Left hindlimb (tissue), 1 donor: ENCODE measurements at regions not wholly inside any gene's neighbourhood (a gene's known extent, or its start where the extent isn't known, plus 50 kb on each side); places are given as distances from the start of the nearest gene placed in this dataset.
"Not testable (repeated sequence)": the region's sequence is repeated elsewhere in the genome, so short reads cannot be mapped to it uniquely, and the experiment has no call there.

ENCODE experiments used
- DNase-seq: peaks from one replicate; pipeline ENCODE4 v3.0.0-alpha.2; 2018

DNA sequence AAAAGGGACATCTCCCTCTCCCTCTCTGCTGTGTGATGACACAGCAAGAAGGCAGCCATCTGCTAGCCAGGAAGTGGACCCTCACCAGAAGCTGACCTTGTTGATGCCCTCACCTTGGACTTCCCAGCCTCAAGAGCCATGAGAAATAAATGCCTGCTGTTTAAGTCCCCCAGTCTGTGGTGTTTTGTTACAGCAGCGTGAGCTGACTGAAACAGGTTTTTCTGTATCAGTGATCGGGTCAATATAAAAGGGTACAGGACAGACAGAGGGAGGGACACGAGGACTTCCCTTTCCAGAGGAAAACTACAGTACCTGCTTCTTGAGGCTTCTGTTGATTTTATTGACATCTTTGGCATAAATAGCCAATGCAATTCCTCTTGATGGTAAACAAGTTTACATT is 510.3 kb upstream of the CHAC2 start:
- DNase-seq: no peak

DNA sequence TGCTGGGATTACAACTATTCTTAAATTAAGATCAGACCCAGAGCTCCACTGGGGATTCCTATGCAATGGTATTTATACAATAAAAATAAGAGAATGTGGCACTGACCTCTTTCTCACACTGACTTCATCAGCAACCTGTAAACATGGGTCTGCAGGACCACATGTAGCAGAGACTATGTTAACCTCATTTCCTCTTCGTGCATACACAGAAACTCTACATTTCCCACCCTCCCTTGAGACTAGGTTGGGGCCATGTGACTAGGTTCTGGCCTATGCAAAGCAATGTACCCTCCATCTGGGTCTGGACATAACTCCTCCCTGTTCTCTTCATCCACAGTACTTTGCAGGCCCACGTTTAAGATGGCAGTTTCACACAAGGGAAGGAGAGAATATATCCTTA is 514.4 kb upstream of the CHAC2 start:
- DNase-seq: no peak

DNA sequence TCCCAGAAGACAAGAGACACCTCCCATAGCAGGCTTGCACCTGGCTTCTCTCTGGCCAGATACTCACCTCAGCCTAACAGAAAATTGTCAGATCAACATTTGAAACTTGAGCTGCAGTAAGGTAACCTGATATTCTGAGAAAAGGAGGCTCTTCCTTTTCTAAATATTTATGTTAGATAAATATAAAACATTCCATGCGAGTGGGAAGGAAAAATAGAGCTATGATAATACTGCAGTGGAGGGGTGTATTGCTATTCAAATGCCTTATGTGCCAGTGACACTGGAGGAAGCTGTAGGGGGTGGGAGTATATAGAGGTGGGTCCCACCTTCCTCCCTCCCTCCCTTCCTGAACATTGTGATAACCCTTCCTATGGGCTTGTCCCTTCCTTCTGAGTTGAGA is 515.5 kb upstream of the CHAC2 start:
- DNase-seq: no peak

DNA sequence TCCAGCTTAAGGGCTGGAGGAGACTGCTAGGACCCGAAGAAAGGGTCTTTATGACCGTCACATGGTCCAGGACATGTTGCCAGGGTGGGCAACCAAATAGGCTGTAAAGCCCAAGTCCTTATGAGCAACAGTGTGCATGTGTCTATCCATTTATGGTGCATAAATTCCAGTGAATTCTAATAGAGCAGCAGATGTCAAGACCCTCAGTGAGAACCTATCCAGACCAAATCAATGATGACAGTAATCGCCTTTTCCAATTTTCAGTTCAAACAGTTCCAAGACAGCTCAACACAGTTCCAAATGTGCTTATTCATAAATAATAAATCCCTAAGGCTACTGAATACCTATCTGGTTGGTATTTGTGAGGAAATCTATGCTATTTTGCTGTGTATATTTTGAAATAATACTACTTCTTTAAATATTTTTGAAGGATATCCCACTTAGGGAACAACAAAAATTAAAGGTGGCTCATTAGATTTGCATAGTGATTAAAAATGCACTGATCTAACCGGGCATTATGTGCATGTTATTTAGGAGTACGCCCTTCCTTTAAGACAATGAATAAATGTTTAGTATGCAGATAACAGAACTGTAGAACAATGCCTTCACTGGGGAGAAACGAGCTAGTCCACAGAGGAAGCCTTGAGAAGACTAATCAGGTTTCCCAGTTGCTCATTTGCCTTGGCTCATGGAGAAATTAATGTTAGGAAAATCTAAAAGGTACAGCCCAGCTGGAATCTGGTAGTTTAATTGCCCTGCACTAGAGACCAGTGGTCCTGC is 519.5 kb upstream of the CHAC2 start:
- DNase-seq: no peak

DNA sequence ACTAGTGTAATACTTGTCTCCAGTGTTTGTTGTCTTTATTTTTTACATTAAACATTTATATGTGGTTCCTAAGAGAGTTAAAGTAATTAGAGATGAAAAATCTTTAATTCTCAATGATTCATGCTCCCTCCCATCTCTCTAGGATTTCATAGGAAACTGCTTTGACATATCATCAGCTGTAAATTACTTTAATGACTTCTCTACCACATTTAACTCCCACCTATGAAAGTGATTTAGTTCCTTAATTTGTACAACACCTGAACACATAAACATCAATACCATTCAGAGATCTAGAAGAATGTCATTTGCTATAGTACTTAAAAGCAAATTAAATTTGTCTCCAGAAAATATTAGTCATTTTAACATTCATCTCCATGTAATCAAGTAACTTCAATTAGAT is 524.2 kb upstream of the CHAC2 start:
- no peak for DNase-seq

DNA sequence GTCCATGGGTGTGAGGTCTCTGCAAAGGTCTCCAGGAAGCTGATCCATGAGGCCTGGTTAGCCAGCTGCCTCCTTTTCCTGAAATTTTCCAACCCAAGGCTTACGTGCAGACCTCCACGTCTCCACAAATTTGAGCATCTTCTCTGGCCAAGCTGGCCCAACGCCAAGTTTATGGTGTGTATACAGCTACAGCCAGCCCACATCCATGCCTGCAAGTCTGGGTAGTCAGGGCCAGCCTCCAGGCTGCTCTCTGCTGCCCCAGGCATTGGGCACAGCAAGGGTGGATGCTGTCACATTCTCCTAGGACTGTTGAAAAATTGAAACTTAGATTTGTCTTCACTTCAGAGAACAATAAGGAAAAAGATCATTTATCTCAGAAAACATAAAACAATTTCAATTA is 525.5 kb upstream of the CHAC2 start:
- DNase-seq: no peak

DNA sequence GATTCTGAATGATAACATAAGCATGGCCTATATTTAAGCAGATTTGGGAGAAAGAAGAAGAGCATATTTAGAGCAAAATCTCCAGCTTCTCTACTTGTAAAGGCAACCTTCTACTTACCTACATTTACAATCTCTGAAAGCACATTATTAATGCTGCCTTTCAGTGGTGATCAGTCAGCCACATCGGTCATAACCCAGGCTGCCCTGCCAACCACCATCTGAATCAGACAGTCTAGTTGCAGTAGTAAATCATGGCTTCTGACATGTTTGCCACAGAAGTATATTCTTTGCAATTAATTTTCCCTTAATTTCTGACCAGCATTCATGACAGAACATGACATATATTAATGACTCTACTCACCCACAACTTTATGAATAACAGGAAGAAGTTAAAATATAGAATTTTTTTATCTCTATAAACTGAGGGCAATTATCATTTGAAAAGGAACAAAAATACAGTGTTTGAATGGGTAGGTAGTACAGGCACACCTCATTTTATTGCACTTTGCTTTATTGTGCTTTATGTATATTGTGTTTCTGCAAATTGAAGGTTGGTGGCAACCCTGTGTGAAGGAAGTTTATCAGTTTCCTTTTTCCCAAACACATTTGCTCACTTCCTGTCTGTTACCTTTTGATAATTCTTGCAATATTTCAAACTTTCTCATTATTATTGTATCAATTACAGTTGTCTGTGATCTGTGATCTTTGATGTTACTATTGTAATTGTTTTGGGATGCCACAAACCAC is 531.6 kb upstream of the CHAC2 start:
- DNase-seq: no peak

DNA sequence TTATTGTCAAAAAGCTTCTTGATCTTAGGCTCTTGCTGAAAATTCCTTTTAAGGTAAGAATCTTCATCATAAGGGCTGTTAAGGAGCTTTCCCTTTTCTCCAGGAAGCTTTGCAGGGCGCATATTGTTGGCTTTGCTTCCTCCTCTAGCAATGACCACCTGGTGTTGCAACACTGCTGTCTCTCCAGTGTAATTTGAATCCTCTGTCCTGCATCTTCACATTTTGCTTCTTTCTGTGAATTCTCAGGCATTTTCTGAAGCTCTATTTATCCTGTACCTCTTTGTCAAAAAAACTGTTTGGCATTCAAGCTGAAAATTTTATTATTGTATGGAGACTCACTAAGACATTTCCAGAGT is 533.1 kb upstream of the CHAC2 start:
- DNase-seq: no peak

DNA sequence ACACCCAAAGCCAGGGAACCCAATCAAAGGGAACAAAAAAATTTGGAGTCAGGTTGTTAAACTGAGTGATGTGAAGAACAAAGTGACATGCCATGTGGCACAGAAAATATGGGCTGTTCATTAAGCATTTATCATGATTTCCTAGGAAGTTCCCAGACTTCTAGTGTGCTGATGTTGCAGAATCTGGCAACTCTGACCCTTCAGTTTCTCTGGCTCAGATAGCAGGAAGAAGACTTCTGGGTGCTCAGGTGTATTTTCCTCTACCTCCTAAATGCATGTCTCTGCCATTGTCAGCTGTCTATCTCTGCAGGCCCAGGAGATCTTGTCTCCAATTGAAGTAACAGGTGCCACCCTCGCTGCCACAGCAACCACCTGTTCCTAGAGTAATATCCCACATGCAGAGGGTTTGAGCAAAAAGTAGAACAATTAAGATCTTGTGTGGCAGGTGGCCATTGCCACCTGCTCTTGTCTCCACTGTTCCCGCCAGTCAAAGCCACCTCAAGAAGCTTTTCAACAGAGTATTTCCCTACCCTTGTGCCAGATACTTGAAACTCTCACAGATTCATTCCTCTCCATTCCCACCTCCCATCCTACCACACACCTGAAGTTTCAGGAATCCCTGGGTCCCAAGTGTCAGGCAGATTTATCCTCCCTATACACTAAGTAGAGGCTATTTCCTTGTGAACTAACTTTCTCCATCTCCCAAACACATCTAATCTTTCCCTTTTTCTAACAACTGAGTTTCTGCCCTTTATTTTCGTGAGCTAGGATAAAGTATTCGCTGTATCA is 533.7 kb upstream of the CHAC2 start:
- no peak for DNase-seq

DNA sequence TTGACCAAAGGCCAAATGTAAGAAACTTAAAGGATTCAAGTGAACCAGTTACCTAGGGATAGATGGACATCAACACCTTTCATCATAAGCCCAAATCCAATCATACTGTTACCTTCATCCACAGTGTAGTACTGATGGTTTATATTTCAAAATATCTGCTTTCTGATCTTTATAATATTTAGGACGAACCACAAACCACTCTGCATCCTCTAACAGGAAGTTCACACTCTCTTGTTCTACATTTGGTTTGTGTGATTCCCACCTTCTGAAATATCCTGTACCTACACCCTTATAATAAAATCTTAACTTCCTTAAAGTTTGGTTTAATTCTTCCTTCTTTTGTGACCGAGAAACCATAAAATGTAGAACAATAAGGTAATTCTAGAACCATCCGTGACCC is 535.7 kb upstream of the CHAC2 start:
- DNase-seq: no peak

DNA sequence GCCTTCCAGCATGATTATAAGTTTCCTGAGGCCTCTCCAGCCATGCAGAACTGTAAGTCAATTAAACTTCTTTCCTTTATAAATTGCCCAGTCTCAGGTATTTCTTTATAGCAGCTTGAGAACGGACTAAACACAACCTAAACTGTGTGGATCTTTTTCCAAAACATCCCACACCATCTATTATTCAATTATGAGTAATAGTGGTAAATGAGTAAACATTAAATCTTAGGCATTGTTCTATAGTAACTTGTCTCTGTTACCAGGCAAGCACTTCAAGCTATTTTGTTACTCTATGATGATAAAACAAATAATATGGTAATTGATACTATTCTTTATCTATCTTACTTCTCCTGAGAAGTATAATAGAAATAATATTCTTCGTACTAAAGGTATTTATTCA is 536.9 kb upstream of the CHAC2 start:
- DNase-seq: no peak

DNA sequence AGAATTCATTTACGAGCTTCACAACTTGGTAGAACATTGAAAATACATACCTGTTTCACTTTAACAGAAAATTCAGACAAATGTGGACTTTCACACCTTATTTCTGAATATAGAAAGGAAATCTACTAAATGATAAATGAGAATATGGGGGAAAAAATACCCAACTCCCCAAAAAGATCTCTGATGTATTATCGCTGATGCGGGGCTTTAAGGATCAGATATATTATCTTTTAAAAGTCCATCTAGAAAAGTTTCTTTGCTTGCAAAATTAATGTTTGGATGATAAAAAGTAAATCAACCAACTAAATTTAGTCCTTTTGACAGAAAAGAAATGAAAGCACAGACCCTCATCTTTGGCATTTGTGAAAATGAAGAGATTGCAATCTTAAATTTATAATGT is 540.1 kb upstream of the CHAC2 start:
- no peak for DNase-seq

DNA sequence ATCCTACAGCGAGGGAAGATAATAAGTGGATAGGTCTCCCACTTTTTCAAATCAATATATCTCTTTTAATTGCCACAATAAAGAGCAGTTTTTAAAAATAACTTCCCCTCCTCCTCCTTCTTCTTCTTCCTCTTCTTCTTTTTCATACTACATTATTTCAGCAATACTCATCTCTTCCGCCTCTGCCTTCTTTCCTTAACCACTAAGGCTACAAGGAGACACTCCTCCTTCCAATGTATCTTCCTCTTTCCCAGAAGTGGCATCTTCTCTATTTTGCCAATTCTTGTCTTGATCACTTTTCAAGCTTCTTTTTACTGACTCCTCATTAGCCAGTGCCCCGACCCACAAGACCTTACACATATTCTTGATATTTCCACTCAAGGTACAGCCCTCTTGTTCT is 546.6 kb upstream of the CHAC2 start:
- no peak for DNase-seq

DNA sequence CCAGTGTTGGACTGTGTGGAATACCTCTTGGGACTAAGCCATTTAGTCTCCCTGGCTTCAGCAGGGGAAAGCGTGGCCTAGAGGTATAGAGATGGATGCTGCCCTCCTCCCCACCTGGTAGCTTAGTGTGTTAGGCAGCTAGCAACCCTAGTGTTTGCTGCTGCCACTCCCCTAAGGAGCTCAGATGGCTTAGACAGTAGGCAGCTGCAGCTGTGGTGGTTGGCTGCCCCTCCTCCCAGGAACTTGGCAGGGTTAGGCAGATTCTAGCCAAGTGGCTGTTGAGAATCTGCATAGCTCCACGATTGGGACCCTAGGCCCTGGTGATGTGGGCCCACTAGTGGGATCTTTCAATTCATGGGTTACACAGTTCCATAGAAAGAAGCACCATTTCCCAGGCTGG is 550.4 kb upstream of the CHAC2 start:
- no peak for DNase-seq

DNA sequence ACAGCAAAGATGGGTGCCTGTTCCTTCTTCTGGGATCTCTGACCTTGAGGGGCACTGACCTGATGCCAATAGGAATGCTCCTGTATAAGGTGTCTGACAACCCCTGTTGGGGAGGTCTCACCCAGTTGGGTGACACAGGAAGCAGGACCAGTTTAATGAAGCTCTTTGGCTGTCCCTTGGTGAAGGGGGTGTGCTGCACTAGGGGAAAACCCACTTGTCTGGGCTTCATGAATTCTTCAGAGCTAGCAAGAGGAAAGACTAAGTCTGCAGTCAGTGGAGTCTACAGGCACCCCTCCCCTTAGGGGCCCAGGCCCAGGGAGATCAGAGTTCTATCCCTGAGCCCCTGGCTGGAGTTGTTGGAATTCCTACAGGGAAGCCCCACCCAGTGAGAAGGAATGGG is 550.8 kb upstream of the CHAC2 start:
- no peak for DNase-seq

DNA sequence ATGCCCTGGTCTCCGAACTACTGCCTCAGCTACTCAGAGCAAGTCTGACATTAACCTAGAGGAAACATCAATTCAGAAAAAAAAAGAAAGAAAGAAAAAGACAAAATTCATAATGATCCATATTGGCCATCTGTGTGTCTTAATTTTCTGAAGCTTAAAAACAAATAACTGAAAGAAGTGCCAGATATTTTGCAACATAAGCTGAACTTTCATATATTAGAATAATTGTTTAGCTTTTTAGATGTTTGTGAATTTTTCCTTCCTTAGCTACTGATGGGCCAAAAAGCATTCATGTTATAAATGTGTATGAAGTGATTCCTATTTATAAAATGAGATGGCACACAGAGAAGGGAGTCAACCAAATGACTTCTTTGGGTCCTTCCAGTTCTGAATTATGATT is 555.0 kb upstream of the CHAC2 start:
- DNase-seq: no peak

DNA sequence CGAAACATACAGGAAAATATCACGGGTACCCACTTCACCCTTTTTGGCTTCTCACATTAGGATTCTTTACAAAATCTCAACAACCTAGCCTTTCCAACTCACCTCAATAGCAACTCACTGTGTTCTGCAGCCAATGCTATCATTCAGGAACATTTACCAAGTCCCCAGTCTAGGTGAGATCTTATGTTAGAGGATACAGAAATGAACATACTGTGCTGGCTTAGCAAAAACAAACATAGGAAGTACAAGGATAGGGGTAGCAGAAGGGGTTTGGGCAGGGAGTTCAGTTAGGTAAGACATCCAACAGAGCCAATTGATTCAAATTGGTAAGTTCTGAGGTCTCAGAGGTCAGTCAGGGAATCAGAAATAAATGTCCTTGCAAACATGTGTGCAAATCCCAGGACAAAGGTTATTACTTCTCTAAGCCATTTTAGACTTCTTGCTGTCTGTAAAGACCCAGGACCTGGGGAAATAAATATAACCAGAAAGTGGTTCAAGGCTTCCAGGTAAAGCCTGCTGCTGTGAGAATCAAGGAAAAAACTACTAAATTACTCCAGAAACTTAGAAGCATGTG is 556.3 kb upstream of the CHAC2 start:
- no peak for DNase-seq

DNA sequence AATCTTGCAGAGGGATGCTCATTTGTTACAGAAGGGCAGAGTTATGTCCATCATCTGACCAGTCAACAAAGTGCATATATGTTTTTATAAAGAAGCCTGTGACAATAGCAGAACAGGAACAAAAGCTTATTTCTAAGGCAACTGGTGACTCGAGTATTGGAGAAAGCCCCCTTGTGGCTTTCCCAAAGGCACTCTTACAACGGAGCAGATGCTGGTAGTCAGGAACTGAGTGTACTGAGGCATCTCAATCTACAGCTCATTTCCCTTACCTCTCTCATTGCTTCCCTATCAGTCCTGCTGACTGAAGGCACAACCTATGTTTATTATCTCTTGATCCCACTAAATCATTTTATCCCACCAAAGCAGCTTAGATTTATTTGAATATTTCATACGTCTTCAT is 557.1 kb upstream of the CHAC2 start:
- no peak for DNase-seq

DNA sequence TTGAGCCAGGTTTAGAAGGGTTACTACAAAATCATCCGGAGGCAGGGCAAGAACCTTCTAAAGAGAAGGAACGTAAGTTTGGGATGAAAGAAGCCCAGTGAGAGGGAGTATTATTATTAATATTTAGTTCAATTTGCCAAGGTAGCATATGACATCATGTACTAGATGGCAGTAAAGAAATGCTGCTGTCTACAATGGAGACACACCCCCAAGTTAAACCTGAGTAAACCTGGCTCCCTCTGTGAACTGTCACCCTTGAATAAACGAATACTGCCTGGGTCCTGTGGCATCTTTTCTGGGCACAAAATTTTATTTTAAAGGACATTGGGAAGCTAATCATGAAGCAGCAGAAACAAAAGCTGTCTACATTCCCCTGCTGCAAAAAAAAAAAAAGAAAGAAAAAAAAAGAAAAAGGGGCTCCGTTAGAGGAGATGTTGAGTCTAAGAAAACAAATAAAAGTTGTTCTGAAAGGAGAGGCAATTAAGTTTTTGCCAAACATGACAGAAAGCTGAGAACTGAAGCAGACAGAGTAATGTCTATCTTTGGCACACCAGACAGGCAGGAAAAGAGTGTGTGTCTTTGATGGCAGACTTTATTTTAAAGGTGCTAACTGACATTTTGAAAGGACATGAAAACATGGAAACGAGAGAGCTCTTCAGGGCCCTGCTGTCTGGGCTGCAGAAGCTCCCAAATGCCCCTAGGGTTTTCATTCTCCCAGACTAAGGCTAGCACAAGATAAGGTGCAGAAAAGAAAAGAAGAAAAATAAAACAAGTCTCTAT is 557.7 kb upstream of the CHAC2 start:
- DNase-seq: no peak

DNA sequence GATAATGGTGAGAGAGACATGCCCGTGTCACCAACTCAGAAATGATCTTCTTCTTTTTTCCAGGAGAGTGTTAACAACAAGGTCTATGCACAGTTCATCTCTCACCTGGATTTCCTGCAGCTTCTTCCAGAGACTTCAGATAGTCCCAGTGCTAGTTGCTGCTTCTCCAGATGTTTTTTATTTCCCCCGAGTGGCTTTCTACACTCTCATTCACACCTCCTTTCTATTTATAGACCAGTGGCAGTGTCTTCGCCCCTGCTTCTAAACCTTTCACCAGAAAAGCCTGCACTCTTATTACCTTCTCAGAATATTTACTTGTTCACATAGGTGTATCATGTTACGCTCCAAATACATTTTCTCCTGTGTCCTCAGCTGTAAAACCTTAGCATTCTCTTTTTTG is 558.8 kb upstream of the CHAC2 start:
- no peak for DNase-seq

DNA sequence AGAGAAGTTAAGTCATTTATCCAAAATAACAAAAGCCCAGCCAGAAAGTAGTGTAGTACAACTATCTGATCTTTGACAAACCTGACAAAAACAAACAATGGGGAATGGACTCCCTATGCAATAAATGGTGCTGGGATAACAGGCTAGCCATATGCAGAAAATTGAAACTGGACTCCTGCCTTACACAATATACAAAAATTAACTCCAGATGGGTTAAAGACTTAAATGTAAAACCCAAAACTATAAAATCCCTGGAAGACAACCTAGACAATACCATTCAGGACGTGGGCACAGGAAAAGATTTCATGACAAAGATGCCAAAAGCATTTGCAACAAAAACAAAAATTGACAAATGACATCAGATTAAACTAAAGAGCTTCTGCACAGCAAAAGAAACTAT is 561.4 kb upstream of the CHAC2 start:
- DNase-seq: not testable (repeated sequence)

DNA sequence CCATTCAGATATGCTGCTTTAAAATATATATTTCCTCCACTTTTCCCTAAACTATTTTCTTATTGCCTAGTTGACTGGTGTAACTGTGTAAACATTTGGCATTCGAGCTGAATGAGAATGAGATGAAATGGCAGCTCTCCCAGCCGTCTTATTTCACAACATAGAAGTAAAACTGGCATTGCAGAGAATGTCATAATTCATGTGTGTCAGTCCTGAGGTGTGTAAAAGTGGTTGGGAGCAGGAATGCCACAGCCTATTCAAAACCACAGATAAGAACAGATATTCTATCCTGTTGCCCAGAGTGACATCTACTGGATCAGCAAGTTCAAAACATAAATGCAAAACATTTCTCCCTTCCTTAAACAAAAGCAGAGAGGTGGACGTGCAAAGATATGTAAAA is 565.5 kb upstream of the CHAC2 start:
- DNase-seq: no peak

DNA sequence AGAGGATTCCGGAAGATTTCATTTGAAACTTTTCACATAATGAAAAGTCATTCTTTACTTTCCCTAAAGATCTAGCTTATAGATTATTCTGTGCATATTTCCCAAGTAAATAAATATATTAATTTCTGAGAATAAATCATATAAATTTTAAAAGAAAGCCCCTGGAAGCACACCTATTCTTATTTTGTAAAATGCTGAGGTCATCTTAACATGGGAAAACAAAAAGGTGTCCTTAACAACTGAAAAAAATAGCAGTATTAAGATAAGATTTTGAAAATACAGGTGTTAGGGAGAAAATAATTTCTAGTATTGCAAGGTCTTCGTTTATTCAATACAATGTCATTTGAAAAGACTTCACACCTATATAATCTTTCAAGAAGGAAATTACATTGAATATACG is 567.5 kb upstream of the CHAC2 start:
- DNase-seq: no peak
